Endothelial cell of umbilical vein (primary cell): ENCODE measurements at regions not wholly inside any gene's neighbourhood (a gene's known extent, or its start where the extent isn't known, plus 50 kb on each side); places are given as distances from the start of the nearest gene placed in this dataset.

Experiments used
- BruUV-seq: library from RNA; stranded (reverse); fragments of 400-500 nt; replicated peaks from 2 replicates; lab custom pipeline; 2021; lab: Mats Ljungman, UMichigan
- CTCF ChIA-PET: fragments of 300-600, 350-600 bp; sonication (Branson Sonifier 250); formaldehyde crosslinking; loops from one replicate; lab custom pipeline; 2021; ENCODE audit warnings: antibody characterized with exemption, inconsistent platforms; lab: Charles Lee
- POLR2A ChIA-PET: fragments of 300-600, 350-600 bp; sonication (Branson Sonifier 250); formaldehyde crosslinking; loops from one replicate; lab custom pipeline; 2021; ENCODE audit warnings: antibody characterized with exemption, inconsistent platforms; lab: Charles Lee
- DNase-seq: peaks from one replicate; pipeline ENCODE4 v3.0.0-alpha.2; 2011; ENCODE audit warnings: low read depth, low spot score
- FAIRE-seq: peaks from 2 replicates; lab custom pipeline; 2011; peaks lifted over from hg19 to GRCh38; lab: Jason Lieb, UNC
- H2AFZ ChIP-seq: 2 replicates; pipeline ENCODE4 v1.6.0; 2012; ENCODE audit warnings: low read depth, low read length, control low read depth, inconsistent platforms
- H3K27ac ChIP-seq: 2 replicates; pipeline ENCODE4 v1.5.1; 2011; ENCODE audit warnings: low read depth, mild to moderate bottlenecking, control low read depth, low read length, moderate library complexity; ENCODE audit not compliant: insufficient read depth
- H3K27me3 ChIP-seq, 2 experiments: 2 replicates each; pipeline versions ENCODE4 v1.6.0 to v1.6.1; 2011; ENCODE audit warnings: low read length in 2 of 2, mixed read lengths in 1 of 2; ENCODE audit not compliant: control insufficient read depth in 2 of 2, insufficient read depth in 2 of 2
- H3K36me3 ChIP-seq, 2 experiments: 2 replicates in 1 of 2; 3 replicates in 1 of 2; pipeline ENCODE4 v1.5.1; 2011; ENCODE audit warnings: low read length in 2 of 2, mild to moderate bottlenecking in 1 of 2, moderate library complexity in 1 of 2; ENCODE audit not compliant: control insufficient read depth in 2 of 2, insufficient read depth in 2 of 2; ENCODE audit errors: extremely low read depth in 1 of 2
- H3K4me1 ChIP-seq: 3 replicates; pipeline ENCODE4 v1.5.1; 2011; ENCODE audit warnings: mild to moderate bottlenecking, low read length; ENCODE audit not compliant: control insufficient read depth, insufficient read depth; ENCODE audit errors: extremely low read depth
- H3K4me2 ChIP-seq: 2 replicates; pipeline ENCODE4 v1.6.1; 2011; ENCODE audit warnings: low read length, control low read depth, mixed read lengths; ENCODE audit not compliant: insufficient read depth
- H3K4me3 ChIP-seq, 3 experiments: fragments of 200-600 bp in 1 of 3; sonication (generic), shearing (Covaris generic) in 1 of 3; replicated peaks in 1 of 3; 2 replicates each; pipeline ENCODE4 v1.5.1; 2011 to 2016; ENCODE audit warnings: control low read depth in 3 of 3, low read length in 3 of 3, mild to moderate bottlenecking in 2 of 3, inconsistent platforms in 1 of 3, low read depth in 1 of 3, moderate library complexity in 1 of 3; ENCODE audit not compliant: insufficient read depth in 1 of 3
- H3K79me2 ChIP-seq: 2 replicates; pipeline ENCODE4 v1.6.0; 2012; ENCODE audit warnings: low read length, inconsistent platforms; ENCODE audit not compliant: control insufficient read depth, insufficient read depth
- H3K9ac ChIP-seq: replicated peaks from 2 replicates; pipeline ENCODE3; 2011; ENCODE audit warnings: low read length, control low read depth; ENCODE audit not compliant: insufficient read depth; ENCODE audit errors: extremely low read depth
- H3K9me1 ChIP-seq: replicated peaks from 3 replicates; pipeline ENCODE4 v1.6.0; 2011; ENCODE audit warnings: mild to moderate bottlenecking, low read length; ENCODE audit not compliant: control insufficient read depth, insufficient read depth; ENCODE audit errors: extremely low read depth
- H3K9me3 ChIP-seq: replicated peaks from 2 replicates; pipeline ENCODE4 v1.5.1; 2012; ENCODE audit warnings: low read length, inconsistent platforms; ENCODE audit not compliant: control insufficient read depth, insufficient read depth
- H4K20me1 ChIP-seq: replicated peaks from 2 replicates; pipeline ENCODE3; 2011; ENCODE audit warnings: mild to moderate bottlenecking, low read length; ENCODE audit not compliant: control insufficient read depth, insufficient read depth; ENCODE audit errors: extremely low read depth
- EZH2 ChIP-seq: IDR thresholded peaks from 2 replicates; pipeline ENCODE4 v1.6.1; 2012; ENCODE audit warnings: borderline replicate concordance, low read depth, mild to moderate bottlenecking, moderate library complexity, low read length, inconsistent platforms; ENCODE audit not compliant: severe bottlenecking
- FOS ChIP-seq: IDR thresholded peaks from 2 replicates; pipeline ENCODE4 v1.6.1; 2011; ENCODE audit warnings: mild to moderate bottlenecking, low read length, moderate library complexity, borderline replicate concordance; ENCODE audit not compliant: insufficient read depth
- GATA2 ChIP-seq: IDR thresholded peaks from 2 replicates; pipeline ENCODE4 v1.7.0; 2011; ENCODE audit warnings: low read depth, mild to moderate bottlenecking, moderate library complexity, mixed read lengths, low read length; ENCODE audit not compliant: insufficient read length, insufficient read depth
- JUN ChIP-seq: IDR thresholded peaks from 2 replicates; pipeline ENCODE4 v1.6.1; 2011; ENCODE audit warnings: borderline replicate concordance, low read depth; ENCODE audit not compliant: insufficient read length, insufficient read depth
- MAX ChIP-seq: IDR thresholded peaks from 2 replicates; pipeline ENCODE4 v1.6.1; 2011; ENCODE audit not compliant: insufficient read depth, insufficient read length
- MYC ChIP-seq: IDR thresholded peaks from one replicate; pipeline ENCODE4 v1.6.1; 2011; ENCODE audit warnings: mild to moderate bottlenecking, low read depth, low read length
- POLR2AphosphoS5 ChIP-seq: IDR thresholded peaks from 2 replicates; pipeline ENCODE4 v1.6.1; 2012; ENCODE audit warnings: low read depth, mild to moderate bottlenecking, control low read depth, low read length, moderate library complexity; ENCODE audit not compliant: insufficient read depth
- dilution Hi-C: fragments of 300-500 bp; cut with MboI; formaldehyde crosslinking; loops from one replicate; pipeline ENCODE4 v1.15.0; 2019; ENCODE audit warnings: low sequenced_read_pairs; ENCODE audit not compliant: extremely low pct_ligation_motif_present
- intact Hi-C: fragments of 100-400 bp; cut with micrococcal nuclease; formaldehyde crosslinking; loops from one replicate; pipeline ENCODE4 v1.10.0; 2022

GRCh38 chr5:91315701-91316100 lies 67.4 kb downstream of the ARRDC3 start:
- ChIA-PET POLR2A (interaction anchor here (2.5 kb wide), 1 partner anchor 67 kb away, joined by 13 read pairs; the partner anchor contains the start of gene ARRDC3), CTCF (interaction anchor here (0.9 to 2.2 kb wide), 3 partner anchors 17 to 69 kb away, joined by 3 to 5 read pairs (median 3); no protein-coding TSS in a partner anchor)
- Histone ChIP-seq H4K20me1 (no peaks in the 10 kb centered on the region), H3K79me2 (no peaks in the 10 kb centered on the region), H3K4me2 (no peak overlapping the region), H3K27me3 (no peaks in the 10 kb centered on the region), H3K36me3 (no peaks in the 10 kb centered on the region), H3K4me1 (peaks cover 33% of the 10 kb centered on the region), H3K9me1 (no peaks in the 10 kb centered on the region), H3K9ac (no peak overlapping the region), H2AFZ (no peak overlapping the region), H3K4me3 (no peak overlapping the region), H3K27ac (no peak overlapping the region), H3K9me3 (no peaks in the 10 kb centered on the region)
- no peak for TF ChIP-seq EZH2
- BruUV-seq = no TSS peak
- intact Hi-C loops = no loop called here
- no peak for FAIRE-seq
- dilution Hi-C loops = no loop called here
- DNase-seq = no peak

GRCh38 chr5:91313757-91314673 lies 69.1 kb downstream of the ARRDC3 start:
- Histone ChIP-seq H3K27ac (peak overlapping the region; percentile 86), H3K4me2 (peak overlapping the region; percentile 57), H2AFZ (no peak overlapping the region), H3K79me2 (no peaks in the 10 kb centered on the region), H3K36me3 (no peaks in the 10 kb centered on the region), H3K4me1 (peaks cover 33% of the 10 kb centered on the region), H3K27me3 (no peaks in the 10 kb centered on the region), H4K20me1 (no peaks in the 10 kb centered on the region), H3K9me3 (no peaks in the 10 kb centered on the region), H3K9me1 (no peaks in the 10 kb centered on the region), H3K4me3 (no peak overlapping the region), H3K9ac (peak overlapping the region; percentile 54)
- TSS peak; percentile 85 for BruUV-seq
- peak; percentile 91 for DNase-seq
- intact Hi-C loops (loop anchor here (5.0 kb wide), 1 partner anchor 382 kb away; no protein-coding TSS in a partner anchor), dilution Hi-C loops (no loop called here)
- ChIA-PET POLR2A (interaction anchor here (2.5 kb wide), 1 partner anchor 69 kb away, joined by 13 read pairs; the partner anchor contains the start of gene ARRDC3), CTCF (interaction anchor here (0.6 to 4.0 kb wide), 3 partner anchors 12 to 71 kb away, joined by 3 to 21 read pairs (median 3); partner anchors contain the start of gene ARRDC3)
- peak; percentile 95 for FAIRE-seq
- TF ChIP-seq EZH2 = no peak
- peak; percentile 78 for TF ChIP-seq JUN
- TF ChIP-seq MAX = no peak
- TF ChIP-seq FOS = peak; percentile 98
- TF ChIP-seq POLR2AphosphoS5 = no peak
- TF ChIP-seq GATA2 = peak; percentile 88
- TF ChIP-seq MYC = no peak
